ENCODE measurements at regions not wholly inside any gene's neighbourhood (a gene's known extent, or its start where the extent isn't known, plus 50 kb on each side); places are given as distances from the start of the nearest gene placed in this dataset.

DNA sequence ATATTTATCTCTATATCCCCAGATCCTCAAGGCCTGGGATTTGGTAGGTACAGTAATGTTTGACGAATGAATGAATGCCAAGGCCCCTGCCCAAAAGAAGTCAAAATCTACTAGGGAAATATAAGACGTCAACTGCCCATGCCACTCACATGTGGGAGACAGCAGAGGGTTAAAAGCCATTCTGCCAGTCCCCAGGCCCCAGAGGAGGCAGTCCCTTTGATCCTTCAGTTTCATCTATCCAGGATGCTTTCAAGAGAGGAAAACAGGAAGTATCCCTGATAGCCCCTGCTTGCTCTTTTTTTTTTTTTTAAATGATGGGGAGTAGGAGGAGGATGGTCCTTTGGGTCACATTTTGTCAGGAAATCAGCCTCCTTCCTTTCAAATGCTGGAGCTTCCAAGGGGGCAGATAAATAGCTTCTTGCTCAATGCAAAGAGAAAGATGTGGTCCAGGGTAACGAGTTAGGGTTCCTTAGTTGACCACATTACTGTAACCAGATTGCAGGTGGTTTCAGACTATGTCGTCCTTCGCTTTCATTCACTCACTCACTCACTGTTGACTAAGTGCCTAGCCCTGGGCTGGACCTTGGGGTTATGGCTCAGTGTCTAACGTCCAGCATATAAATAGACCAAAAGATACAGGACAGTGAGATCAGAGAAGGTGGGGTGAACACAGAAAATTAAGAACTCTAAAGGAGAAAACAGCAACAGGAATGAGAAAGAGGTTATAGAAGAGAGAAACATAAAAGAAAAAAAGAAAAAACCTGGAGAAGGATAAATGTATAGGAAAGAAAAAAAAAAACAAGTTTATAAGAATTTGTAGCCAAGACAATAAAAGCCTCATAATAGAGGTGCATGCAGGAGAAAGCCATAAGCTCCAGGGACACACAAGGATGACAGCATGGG is 64.6 kb upstream of the PIM1 start:
- DNase-seq (ENCODE audit: low spot score) = no peak

DNA sequence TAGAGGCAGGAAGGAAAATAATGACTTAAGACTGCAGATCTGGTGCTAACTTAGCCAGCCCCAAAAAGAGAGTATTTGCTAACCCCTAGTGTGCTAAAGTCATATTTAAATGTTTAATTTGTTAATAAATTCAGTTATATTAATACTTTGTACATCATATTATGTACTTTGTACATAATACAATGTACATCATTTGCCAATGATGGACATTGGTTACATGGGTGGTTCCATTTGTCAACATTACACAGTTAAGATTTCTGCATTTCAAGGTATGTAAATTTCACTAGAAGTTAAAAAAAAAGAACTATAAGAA is 63.9 kb upstream of the PIM1 start:
- DNase-seq (ENCODE audit: low spot score) = no peak

DNA sequence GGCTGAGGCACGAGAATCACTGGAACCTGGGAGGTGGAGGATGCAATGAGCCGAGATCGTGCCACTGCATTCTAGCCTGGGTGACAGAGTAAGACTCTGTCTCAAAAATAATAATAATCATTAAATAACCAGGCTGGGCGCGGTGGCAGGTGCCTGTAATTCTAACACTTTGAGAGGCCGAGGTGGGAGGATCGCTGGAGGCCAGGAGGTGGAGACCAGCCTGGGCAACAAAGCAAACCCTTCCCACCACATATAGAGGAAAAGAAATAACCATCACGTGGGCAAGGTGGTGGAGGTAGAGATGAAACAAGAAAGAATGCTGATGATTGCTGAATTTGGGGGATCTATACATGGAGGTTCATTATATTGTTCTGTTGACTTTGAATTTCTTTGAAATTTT is 63.4 kb upstream of the PIM1 start:
- DNase-seq (ENCODE audit: low spot score) = no peak

DNA sequence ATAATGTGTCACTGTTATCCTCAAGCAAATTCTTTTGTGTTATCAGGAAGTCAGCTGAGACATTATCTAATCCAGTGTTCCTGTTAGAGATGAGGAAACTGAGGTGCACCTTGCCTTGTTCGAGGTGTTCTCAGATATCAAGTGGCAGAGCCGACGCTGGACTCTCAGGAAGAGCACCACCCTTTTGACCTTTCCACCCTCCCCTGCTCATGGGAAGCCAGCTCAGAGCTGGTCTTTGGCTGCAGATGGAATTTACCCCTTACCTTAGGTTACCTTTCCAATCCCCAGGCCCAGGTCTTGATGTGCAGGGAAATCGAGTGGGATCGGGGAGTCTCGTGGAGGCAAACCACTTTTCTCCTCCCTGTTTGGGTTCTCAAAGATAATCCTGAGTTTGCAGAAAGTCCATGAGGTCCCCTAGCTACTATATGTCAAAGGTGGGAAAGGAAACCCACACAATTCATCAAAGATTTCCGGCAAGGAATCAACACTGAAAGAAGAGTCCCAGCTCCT is 62.9 kb upstream of the PIM1 start:
- DNase-seq (ENCODE audit: low spot score) = no peak

DNA sequence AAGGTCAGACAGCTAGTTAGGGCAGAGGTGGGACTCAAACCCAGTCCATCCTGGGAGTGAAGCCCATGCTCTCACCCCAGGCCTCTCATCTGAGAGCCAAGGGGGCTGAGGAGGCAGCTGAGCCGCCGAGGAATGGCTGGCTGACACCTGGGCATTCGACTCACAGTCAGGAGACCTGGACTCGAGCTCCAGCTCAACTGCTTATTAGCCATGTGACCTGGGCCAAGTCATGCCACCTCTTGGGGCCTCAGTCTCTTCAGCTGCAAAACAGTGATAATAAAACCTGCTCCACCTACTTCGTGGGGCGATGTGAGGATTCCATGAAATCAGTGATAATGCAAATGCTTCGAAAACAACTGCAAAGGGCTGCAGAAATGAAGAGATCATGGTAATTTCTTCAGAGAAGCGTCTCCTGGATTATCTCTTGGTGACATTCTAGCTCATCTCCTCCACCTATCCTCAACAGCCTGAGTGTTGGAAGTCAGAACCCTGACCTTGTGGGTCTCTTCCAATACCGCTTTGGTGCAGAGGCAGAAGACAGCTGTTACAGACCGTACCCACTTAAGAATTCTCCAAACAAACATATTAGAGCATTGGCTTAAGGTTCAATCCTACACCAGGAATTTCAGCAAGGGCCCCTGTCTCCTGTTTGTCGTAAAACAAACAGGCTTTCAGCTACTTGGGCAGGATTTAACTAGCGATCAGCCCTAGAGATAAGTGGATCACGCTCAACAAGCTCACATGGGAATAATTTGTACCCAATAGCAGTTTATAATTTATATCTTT is 60.0 kb upstream of the PIM1 start:
- no peak for DNase-seq (ENCODE audit: low spot score)

DNA sequence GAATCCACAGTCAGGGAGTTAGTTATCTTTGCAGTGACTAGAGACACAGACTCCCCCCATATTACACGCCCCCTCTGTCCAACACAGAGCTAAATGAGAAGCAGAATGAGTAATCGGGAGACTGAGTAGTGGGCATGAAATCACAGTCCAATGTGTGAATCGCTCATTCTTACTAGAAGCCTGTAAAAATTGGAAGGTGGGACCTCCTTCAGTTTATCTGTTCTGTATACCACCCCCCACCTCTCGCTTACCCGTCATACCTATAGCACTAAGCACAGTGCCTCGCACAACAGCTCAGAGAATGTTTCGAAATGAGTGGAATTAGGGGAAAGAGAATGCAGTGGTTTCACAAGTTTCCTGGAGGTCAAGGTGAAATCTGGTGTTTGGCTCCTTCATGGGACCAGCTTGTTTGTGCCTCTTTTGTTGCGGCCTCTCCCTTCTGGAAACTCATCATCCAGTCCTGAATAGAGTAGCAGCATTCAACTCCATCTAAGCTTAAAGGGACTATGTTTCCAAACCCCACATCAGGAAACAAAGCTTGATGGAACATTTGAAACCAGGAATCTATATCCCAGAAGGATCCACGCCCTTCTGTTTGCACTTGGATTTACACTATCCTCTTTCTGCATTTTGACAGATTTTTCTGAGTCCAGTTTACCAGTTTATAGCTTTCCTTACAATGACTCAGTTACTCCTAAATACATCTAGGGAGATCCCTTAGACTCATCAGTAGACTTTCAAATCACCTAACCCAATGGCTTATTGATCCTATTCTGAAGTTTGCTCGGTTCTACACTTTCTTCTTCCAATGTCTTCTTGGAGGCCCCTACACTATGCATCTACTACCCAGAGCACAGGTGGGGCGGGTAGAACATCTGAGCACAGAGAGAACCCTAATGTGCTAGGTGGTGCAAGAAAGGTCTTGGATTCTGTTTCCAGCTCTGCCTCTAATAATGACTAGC is 59.2 kb upstream of the PIM1 start:
- DNase-seq (ENCODE audit: low spot score) = no peak

DNA sequence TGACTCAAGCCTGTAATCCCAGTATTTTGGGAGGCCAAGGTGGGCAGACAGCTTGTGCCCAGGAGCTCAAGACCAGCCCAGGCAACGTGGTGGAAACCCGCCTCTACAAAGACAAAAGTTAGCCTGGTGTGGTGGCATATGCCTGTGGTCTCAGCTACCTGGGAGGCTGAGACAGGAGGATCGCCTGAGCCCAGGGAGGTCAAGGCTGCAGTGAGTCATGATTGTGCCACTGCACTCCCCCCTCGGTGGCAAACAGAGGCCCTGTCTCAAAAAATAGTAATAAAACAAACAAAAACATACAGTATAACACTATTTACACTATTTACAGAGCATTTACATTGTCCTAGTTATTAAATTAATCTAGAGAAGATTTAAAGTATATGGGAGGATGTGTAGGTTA is 56.0 kb upstream of the PIM1 start:
- DNase-seq (ENCODE audit: low spot score) = no peak

DNA sequence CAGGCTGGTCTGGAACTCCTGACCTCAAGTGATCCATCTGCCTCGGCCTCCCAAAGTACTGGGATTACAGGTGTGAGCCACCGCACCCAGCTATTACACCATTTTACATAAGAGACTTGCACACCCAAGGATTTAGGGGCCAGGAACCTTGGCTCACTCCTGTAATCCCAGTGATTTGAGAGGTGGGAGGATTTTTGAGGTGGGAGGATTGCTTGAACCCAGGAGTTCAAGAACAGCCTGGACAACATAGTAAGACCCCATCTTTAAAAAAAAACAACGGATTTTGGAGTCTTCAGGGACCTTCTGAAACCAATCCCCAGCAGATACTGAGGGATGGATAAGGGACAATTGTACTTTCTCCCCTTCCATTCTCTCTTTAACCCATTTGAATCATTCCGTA is 55.3 kb upstream of the PIM1 start:
- no peak for DNase-seq (ENCODE audit: low spot score)

DNA sequence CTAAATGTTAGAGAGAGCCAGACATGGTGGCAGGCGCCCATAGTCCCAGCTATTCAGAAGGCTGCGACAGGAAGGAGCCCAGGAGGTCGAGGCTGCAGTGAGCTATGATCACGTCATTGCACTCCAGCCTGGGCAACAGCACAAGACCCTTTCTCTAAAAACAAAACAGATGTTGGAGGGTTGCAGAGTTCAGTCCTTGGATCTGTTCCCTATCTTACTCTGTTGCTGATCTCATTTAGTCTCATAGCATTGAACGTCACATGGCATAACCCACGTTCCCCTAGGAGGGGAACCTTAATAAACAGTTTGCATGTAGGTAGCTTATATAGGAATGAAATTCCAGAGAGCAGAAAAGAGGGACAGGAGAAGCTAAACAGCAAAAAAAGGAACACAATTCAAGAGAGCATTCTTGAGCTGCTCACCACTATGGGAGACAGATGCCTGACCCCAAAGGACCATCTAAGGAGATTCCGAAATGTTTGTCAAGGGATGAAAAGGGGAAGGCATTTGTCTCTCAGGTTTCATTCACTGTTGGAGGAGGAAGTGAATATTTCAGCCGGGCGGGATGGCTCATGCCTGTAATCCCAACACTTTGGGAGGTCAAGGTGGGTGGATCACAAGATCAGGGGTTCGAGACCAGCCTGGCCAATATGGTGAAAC is 54.6 kb upstream of the PIM1 start:
- DNase-seq (ENCODE audit: low spot score) = no peak

DNA sequence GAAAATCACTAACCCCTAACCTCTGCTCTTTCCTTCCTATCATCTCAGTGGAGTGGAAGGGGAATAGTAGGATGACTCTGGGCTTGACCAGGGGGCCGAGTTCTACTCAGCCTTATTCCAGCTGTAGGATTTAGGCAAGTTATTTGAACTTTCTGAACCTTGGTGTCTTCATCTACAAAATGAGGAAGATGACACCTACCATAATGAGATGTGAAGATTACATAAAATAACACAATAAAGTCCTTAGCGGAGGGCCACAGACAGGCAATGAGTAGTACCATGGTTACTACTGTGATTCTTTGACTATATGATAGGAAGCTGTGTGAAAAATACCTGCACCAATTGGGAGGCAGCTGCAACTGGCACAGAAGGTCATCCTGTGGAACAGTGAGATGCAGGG is 53.6 kb upstream of the PIM1 start:
- DNase-seq (ENCODE audit: low spot score) = no peak

DNA sequence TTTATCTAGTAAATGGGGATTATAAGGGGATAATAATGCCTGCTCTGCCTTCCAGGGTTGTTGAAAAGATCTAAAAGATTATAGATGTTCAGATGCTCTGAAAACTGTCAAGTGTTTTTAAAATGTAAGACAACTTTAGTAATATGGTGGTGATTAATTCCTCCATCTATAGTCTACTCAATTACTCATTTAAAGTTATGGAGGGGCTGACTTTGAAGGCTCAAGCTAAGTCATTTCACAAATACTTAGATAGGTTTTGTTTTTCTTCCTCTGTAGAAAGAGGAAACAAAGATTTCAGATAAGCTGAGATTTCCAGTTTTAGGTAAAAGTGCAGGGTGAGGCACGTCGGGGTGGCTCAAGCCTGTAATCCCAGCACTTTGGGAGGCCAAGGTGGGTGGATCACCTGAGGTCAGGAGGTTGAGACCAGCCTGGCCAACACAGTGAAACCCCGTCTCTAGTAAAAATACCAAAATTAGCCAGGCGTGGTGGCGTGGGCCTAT is 50.5 kb upstream of the PIM1 start:
- no peak for DNase-seq (ENCODE audit: low spot score)
